OCI-M1 (cell line): ENCODE measurements at regions not wholly inside any gene's neighbourhood (a gene's known extent, or its start where the extent isn't known, plus 50 kb on each side); places are given as distances from the start of the nearest gene placed in this dataset.

ENCODE experiments used
- DNase-seq: peaks from one replicate; lab custom pipeline; 2025; lab: John Stamatoyannopoulos, UW

- DNase-seq: no peak
Measured at GRCh38 chr15:69987492-69988489, 109.9 kb downstream of the TLE3 start.

GRCh38 chr15:69988541-69989225, 109.0 kb downstream of the TLE3 start:
- DNase-seq: no peak

GRCh38 chr15:69990566-69991421, 106.9 kb downstream of the TLE3 start:
- DNase-seq: no peak

- no peak for DNase-seq
Measured at GRCh38 chr15:69991551-69991980, 106.2 kb downstream of the TLE3 start.

GRCh38 chr15:69992348-69992747, 105.4 kb downstream of the TLE3 start:
- no peak for DNase-seq

GRCh38 chr15:69994429-69995205, 103.1 kb downstream of the TLE3 start:
- no peak for DNase-seq

- no peak for DNase-seq
Measured at GRCh38 chr15:69996321-69997160, 101.2 kb downstream of the TLE3 start.

GRCh38 chr15:69997161-69997485, 100.6 kb downstream of the TLE3 start:
- DNase-seq: no peak
